ENCODE measurements at regions not wholly inside any gene's neighbourhood (a gene's known extent, or its start where the extent isn't known, plus 50 kb on each side); places are given as distances from the start of the nearest gene placed in this dataset.

- ChIA-PET POLR2A (no interaction called here), CTCF (no interaction called here)
- DNase-seq (no peak), ATAC-seq (replicated peaks in 1 of 4) (no peak)
- H3K4me1 Mint-ChIP-seq, result no peaks in the 10 kb centered on the region
- Histone ChIP-seq H3K4me3 (ENCODE audit: control insufficient read depth in 1 of 2, extremely low read depth in 1 of 2, low read length in 1 of 2) (no peak overlapping the region), H3K9me3 (no peaks in the 10 kb centered on the region), H3K27me3 (replicated peaks in 1 of 2; ENCODE audit: control insufficient read depth in 2 of 2, extremely low read depth in 1 of 2, insufficient read depth in 2 of 2, low read length in 1 of 2) (no peaks in the 10 kb centered on the region), H3K27ac (ENCODE audit: low read length) (no peak overlapping the region), H3K4me1 (ENCODE audit: control insufficient read depth in 1 of 2, extremely low read depth in 1 of 2, insufficient read depth in 2 of 2, low read length in 2 of 2) (no peaks in the 10 kb centered on the region), H3K36me3 (ENCODE audit: control insufficient read depth in 2 of 2, extremely low read depth in 1 of 2, insufficient read depth in 1 of 2, low read length in 1 of 2) (no peaks in the 10 kb centered on the region)
- no peak overlapping the region for H3K4me3 Mint-ChIP-seq
- no peaks in the 10 kb centered on the region for H3K27me3 Mint-ChIP-seq
- WGBS (ENCODE audit: insufficient coverage), result no CpG with 5 or more reads among the region's 1 CpG
- H3K36me3 Mint-ChIP-seq, result no peaks in the 10 kb centered on the region
- no peak overlapping the region for H3K27ac Mint-ChIP-seq
- H3K9me3 Mint-ChIP-seq, result peaks cover 9 to 24% (median 15%) of the 10 kb centered on the region in 3 donors
Measured at GRCh38 chr14:26213846-26214575, 383.8 kb downstream of the NOVA1 start.

DNA sequence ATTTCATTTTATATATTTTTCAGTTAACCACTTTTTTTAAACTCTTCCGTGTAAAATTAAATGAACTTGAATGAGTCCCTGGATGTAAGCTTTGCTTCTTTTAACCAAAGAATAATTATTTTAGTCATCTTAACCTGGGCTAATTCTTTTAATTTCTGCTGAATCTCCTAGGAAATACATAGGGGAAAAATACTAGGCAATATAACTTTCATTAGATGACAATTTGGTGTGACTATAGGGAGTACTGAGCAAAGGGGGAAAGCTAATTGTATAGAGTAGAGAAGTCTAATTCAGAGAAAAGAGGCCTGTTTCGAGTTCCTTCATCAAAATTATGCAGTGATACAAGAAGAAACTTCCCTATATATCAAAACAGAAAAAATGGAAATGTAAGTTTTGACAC is 388.1 kb downstream of the NOVA1 start:
- ATAC-seq (replicated peaks in 1 of 4) (no peak), DNase-seq (no peak)
- H3K4me3 Mint-ChIP-seq, result no peak overlapping the region
- WGBS (ENCODE audit: insufficient coverage), result no CpG with 5 or more reads among the region's 2 CpGs
- H3K4me1 Mint-ChIP-seq, result no peaks in the 10 kb centered on the region
- H3K36me3 Mint-ChIP-seq, result no peaks in the 10 kb centered on the region
- H3K27me3 ChIP-seq (replicated peaks in 1 of 2; ENCODE audit: control insufficient read depth in 2 of 2, extremely low read depth in 1 of 2, insufficient read depth in 2 of 2, low read length in 1 of 2), result peaks cover 0 to 3% of the 10 kb centered on the region in 2 experiments
- H3K4me3 ChIP-seq (ENCODE audit: control insufficient read depth in 1 of 2, extremely low read depth in 1 of 2, low read length in 1 of 2), result no peak overlapping the region
- ChIA-PET POLR2A (no interaction called here), CTCF (no interaction called here)
- H3K36me3 ChIP-seq (ENCODE audit: control insufficient read depth in 2 of 2, extremely low read depth in 1 of 2, insufficient read depth in 1 of 2, low read length in 1 of 2), result no peaks in the 10 kb centered on the region
- no peak overlapping the region for H3K27ac ChIP-seq (ENCODE audit: low read length)
- peaks cover 0 to 1% of the 10 kb centered on the region in 2 donors for H3K27me3 Mint-ChIP-seq
- no peaks in the 10 kb centered on the region for H3K4me1 ChIP-seq (ENCODE audit: control insufficient read depth in 1 of 2, extremely low read depth in 1 of 2, insufficient read depth in 2 of 2, low read length in 2 of 2)
- no peaks in the 10 kb centered on the region for H3K9me3 ChIP-seq
- peaks cover 11 to 20% (median 15%) of the 10 kb centered on the region in 3 donors for H3K9me3 Mint-ChIP-seq
- no peak overlapping the region for H3K27ac Mint-ChIP-seq

DNA sequence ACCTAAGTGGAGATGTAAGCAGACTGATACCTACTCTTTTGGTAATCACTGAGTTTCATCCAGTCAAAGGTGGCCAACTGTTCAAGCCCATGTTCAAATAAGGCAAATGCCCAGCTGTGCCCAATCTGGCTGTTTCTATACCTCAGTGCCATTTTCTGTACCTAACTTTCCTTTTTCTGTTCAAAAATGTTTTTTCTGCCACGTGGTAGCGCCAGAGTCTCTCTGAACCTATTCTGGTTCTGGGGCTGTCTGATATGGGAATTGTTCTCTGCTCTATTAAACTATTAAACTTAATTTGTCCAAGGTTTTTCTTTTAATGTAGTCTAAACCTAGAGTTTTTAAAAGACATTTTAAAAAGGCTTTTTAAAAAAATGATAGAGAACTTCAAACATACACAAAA is 391.2 kb downstream of the NOVA1 start:
- Mint-ChIP-seq H3K4me3 (no peak overlapping the region), H3K27me3 (peaks cover 0 to 3% of the 10 kb centered on the region in 2 donors), H3K9me3 (peaks cover 9 to 15% (median 11%) of the 10 kb centered on the region in 3 donors), H3K36me3 (no peaks in the 10 kb centered on the region), H3K4me1 (no peaks in the 10 kb centered on the region), H3K27ac (no peak overlapping the region)
- Histone ChIP-seq H3K27me3 (replicated peaks in 1 of 2; ENCODE audit: control insufficient read depth in 2 of 2, extremely low read depth in 1 of 2, insufficient read depth in 2 of 2, low read length in 1 of 2) (peaks cover 3 to 11% of the 10 kb centered on the region in 2 experiments), H3K9me3 (no peaks in the 10 kb centered on the region), H3K4me1 (ENCODE audit: control insufficient read depth in 1 of 2, extremely low read depth in 1 of 2, insufficient read depth in 2 of 2, low read length in 2 of 2) (no peaks in the 10 kb centered on the region), H3K27ac (ENCODE audit: low read length) (no peak overlapping the region), H3K4me3 (ENCODE audit: control insufficient read depth in 1 of 2, extremely low read depth in 1 of 2, low read length in 1 of 2) (no peak overlapping the region), H3K36me3 (ENCODE audit: control insufficient read depth in 2 of 2, extremely low read depth in 1 of 2, insufficient read depth in 1 of 2, low read length in 1 of 2) (no peaks in the 10 kb centered on the region)
- WGBS (ENCODE audit: insufficient coverage), result no CpG with 5 or more reads among the region's 2 CpGs
- CTCF ChIA-PET, result no interaction called here
- ATAC-seq (replicated peaks in 1 of 4) (no peak), DNase-seq (no peak)
- POLR2A ChIA-PET, result no interaction called here

DNA sequence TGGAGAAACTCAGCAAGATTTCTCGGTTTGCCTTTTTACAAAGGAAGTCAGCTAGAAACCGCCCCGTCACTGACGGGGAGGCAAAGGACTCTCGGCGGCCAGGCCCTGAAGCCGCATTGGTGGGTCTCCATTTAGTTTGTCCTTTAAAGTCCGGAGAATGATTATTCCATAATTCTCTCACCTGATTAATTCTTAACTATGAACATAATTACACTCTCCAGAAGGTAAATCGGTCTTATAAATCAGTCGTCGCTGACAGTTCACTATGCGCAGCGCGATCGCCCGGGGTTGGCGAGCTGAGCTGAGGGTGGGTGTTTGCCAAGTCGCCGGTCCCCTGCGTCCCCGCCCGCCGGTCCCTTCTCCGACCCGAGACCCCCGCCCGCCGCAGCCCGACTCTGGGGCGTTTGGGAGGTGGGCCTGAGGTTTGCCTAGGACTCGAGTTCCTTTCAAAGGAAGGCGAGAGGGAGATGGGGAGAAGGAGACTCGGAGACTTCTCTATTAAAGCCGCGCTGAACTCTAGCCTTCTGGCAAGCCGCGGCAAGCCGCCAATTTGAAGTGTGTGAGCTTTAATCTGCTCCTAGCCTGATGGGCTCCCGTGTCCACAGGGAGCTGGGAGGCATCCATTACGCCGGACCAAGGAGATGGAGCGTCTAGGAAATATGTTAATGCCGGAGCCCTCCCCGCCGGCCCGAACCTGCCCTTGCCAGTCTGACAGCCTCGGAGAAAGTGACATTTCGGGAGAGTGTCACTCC is 392.9 kb downstream of the NOVA1 start:
- no peak for DNase-seq
- Histone ChIP-seq H3K27me3 (replicated peaks in 1 of 2; ENCODE audit: control insufficient read depth in 2 of 2, extremely low read depth in 1 of 2, insufficient read depth in 2 of 2, low read length in 1 of 2) (peaks cover 3 to 11% of the 10 kb centered on the region in 2 experiments), H3K27ac (ENCODE audit: low read length) (no peak overlapping the region), H3K36me3 (ENCODE audit: control insufficient read depth in 2 of 2, extremely low read depth in 1 of 2, insufficient read depth in 1 of 2, low read length in 1 of 2) (no peaks in the 10 kb centered on the region), H3K9me3 (no peaks in the 10 kb centered on the region), H3K4me1 (ENCODE audit: control insufficient read depth in 1 of 2, extremely low read depth in 1 of 2, insufficient read depth in 2 of 2, low read length in 2 of 2) (no peaks in the 10 kb centered on the region), H3K4me3 (ENCODE audit: control insufficient read depth in 1 of 2, extremely low read depth in 1 of 2, low read length in 1 of 2) (no peak overlapping the region)
- POLR2A ChIA-PET, result no interaction called here
- Mint-ChIP-seq H3K4me3 (no peak overlapping the region), H3K36me3 (no peaks in the 10 kb centered on the region), H3K27me3 (peaks cover 0 to 3% of the 10 kb centered on the region in 2 donors), H3K4me1 (no peaks in the 10 kb centered on the region), H3K9me3 (peaks cover 9 to 12% (median 9%) of the 10 kb centered on the region in 3 donors), H3K27ac (no peak overlapping the region)
- WGBS (ENCODE audit: insufficient coverage), result 8% methylated on average over 41 of the region's 48 CpGs
- CTCF ChIA-PET, result no interaction called here
- no peak for ATAC-seq (replicated peaks in 1 of 4)

DNA sequence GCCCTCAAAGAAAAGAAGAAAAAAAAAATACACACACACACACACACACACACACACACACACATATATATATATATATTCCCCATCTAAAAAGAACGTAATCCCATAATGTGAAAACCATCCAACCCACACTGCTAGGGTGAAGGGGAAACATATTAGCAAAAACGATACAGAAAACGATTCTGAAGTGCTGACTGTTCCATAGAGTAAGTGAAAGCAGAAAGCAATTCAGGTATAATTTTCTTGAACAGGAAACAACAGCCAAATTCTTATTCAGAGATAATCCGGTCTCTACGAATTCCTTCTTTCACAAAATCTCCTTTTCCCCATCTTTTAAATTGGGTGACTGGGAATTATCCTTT is 393.5 kb downstream of the NOVA1 start:
- ATAC-seq (replicated peaks in 1 of 4), result no peak
- Mint-ChIP-seq H3K36me3 (no peaks in the 10 kb centered on the region), H3K27me3 (peaks cover 0 to 3% of the 10 kb centered on the region in 2 donors), H3K27ac (no peak overlapping the region), H3K9me3 (peaks cover 9 to 16% (median 9%) of the 10 kb centered on the region in 3 donors), H3K4me3 (no peak overlapping the region), H3K4me1 (no peaks in the 10 kb centered on the region)
- H3K4me3 ChIP-seq (ENCODE audit: control insufficient read depth in 1 of 2, extremely low read depth in 1 of 2, low read length in 1 of 2), result no peak overlapping the region
- H3K36me3 ChIP-seq (ENCODE audit: control insufficient read depth in 2 of 2, extremely low read depth in 1 of 2, insufficient read depth in 1 of 2, low read length in 1 of 2), result no peaks in the 10 kb centered on the region
- no peak for DNase-seq
- H3K27ac ChIP-seq (ENCODE audit: low read length), result no peak overlapping the region
- no peaks in the 10 kb centered on the region for H3K9me3 ChIP-seq
- ChIA-PET POLR2A (no interaction called here), CTCF (no interaction called here)
- WGBS (ENCODE audit: insufficient coverage), result no CpG with 5 or more reads among the region's 5 CpGs
- H3K4me1 ChIP-seq (ENCODE audit: control insufficient read depth in 1 of 2, extremely low read depth in 1 of 2, insufficient read depth in 2 of 2, low read length in 2 of 2), result no peaks in the 10 kb centered on the region
- peaks cover 3 to 11% of the 10 kb centered on the region in 2 experiments for H3K27me3 ChIP-seq (replicated peaks in 1 of 2; ENCODE audit: control insufficient read depth in 2 of 2, extremely low read depth in 1 of 2, insufficient read depth in 2 of 2, low read length in 1 of 2)

DNA sequence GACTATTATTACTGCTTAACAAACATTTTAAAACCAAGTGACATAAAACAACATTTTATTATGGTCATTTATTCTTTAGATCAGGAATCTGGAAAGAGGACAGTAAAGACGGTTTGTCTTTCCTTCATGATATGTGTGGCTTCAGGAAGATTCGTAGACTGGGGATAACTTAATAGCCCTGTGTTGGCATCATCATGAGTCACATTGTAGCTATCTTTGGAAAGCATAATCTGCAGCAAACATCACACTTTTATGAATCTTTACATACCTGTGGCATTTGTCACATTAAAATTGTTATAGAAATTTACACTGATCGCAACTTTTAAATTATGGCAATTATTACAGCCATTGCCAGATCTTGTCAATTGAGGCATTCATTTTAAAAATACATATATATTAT is 397.1 kb downstream of the NOVA1 start:
- H3K27ac Mint-ChIP-seq, result no peak overlapping the region
- peaks cover 9 to 17% (median 14%) of the 10 kb centered on the region in 3 donors for H3K9me3 Mint-ChIP-seq
- ChIA-PET POLR2A (interaction anchor here in 1 of 2 donors (1.4 kb wide), 1 partner anchor 132 kb away, joined by 3 read pairs; no protein-coding TSS in a partner anchor), CTCF (no interaction called here)
- Histone ChIP-seq H3K9me3 (no peaks in the 10 kb centered on the region), H3K4me3 (ENCODE audit: control insufficient read depth in 1 of 2, extremely low read depth in 1 of 2, low read length in 1 of 2) (no peak overlapping the region), H3K27ac (ENCODE audit: low read length) (no peak overlapping the region), H3K4me1 (ENCODE audit: control insufficient read depth in 1 of 2, extremely low read depth in 1 of 2, insufficient read depth in 2 of 2, low read length in 2 of 2) (no peaks in the 10 kb centered on the region), H3K36me3 (ENCODE audit: control insufficient read depth in 2 of 2, extremely low read depth in 1 of 2, insufficient read depth in 1 of 2, low read length in 1 of 2) (no peaks in the 10 kb centered on the region), H3K27me3 (replicated peaks in 1 of 2; ENCODE audit: control insufficient read depth in 2 of 2, extremely low read depth in 1 of 2, insufficient read depth in 2 of 2, low read length in 1 of 2) (peaks cover 3 to 11% of the 10 kb centered on the region in 2 experiments)
- no peaks in the 10 kb centered on the region for H3K4me1 Mint-ChIP-seq
- H3K4me3 Mint-ChIP-seq, result no peak overlapping the region
- DNase-seq (no peak), ATAC-seq (replicated peaks in 1 of 4) (no peak)
- H3K27me3 Mint-ChIP-seq, result peaks cover 0 to 2% of the 10 kb centered on the region in 2 donors
- WGBS (ENCODE audit: insufficient coverage), result 76% methylated on average over 2 of the region's 3 CpGs
- H3K36me3 Mint-ChIP-seq, result no peaks in the 10 kb centered on the region
